Adrenal gland (tissue), 5 donors: ENCODE measurements at regions not wholly inside any gene's neighbourhood (a gene's known extent, or its start where the extent isn't known, plus 50 kb on each side); places are given as distances from the start of the nearest gene placed in this dataset.

Experiments
- POLR2A ChIP-seq, 2 donors: fragments of 450-650 bp; IDR thresholded peaks; one replicate each; pipeline ENCODE4 v1.6.1; 2017; ENCODE audit warnings: antibody characterized with exemption in 2 of 2, mild to moderate bottlenecking in 2 of 2, moderate library complexity in 1 of 2
- TF ChIP-seq, protein P1 (sequence below), 6 experiments: fragments of 450-650 bp in 4 of 6; fragments of 200-600 bp in 2 of 6; sonication (generic) in 1 of 6; IDR thresholded peaks; 1 replicate in 5 of 6; 2 replicates in 1 of 6; pipeline versions ENCODE4 v1.5.1 to v1.8.0; 2016 to 2021; ENCODE audit warnings: antibody characterized with exemption in 6 of 6, mild to moderate bottlenecking in 2 of 6, moderate library complexity in 1 of 6
- donor health status: DM: no; HTN: no; CAD: no.

DNA sequence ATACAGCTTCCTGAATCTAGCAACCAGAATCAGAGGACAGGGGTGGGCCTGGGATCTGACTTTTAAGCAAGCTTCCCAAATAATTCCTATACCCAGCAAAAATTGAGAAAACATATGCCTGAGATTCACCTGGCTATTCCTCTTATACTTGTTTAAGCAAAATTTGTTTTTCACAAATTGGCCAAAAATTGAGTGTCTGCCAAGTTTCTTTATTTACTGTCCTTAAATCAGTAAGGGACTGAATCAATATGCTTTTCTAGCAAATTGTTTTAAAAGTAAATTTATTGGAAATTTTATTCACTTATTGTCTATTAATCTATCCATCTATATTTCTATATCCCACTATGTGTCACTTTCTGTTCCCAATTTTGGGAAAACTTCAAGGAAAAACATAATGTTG lies 337.0 kb upstream of the ZNF804A start:
- TF ChIP-seq, protein P1, sequence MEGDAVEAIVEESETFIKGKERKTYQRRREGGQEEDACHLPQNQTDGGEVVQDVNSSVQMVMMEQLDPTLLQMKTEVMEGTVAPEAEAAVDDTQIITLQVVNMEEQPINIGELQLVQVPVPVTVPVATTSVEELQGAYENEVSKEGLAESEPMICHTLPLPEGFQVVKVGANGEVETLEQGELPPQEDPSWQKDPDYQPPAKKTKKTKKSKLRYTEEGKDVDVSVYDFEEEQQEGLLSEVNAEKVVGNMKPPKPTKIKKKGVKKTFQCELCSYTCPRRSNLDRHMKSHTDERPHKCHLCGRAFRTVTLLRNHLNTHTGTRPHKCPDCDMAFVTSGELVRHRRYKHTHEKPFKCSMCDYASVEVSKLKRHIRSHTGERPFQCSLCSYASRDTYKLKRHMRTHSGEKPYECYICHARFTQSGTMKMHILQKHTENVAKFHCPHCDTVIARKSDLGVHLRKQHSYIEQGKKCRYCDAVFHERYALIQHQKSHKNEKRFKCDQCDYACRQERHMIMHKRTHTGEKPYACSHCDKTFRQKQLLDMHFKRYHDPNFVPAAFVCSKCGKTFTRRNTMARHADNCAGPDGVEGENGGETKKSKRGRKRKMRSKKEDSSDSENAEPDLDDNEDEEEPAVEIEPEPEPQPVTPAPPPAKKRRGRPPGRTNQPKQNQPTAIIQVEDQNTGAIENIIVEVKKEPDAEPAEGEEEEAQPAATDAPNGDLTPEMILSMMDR (IDR thresholded peaks at IDR 0.05): no peak
- no peak for TF ChIP-seq POLR2A (IDR thresholded peaks at IDR 0.05)
